Psoas muscle (tissue), 7 donors: ENCODE measurements at regions not wholly inside any gene's neighbourhood (a gene's known extent, or its start where the extent isn't known, plus 50 kb on each side); places are given as distances from the start of the nearest gene placed in this dataset.

Experiments
- ATAC-seq, 4 donors: fragments of 200-7000 bp; cut with Tn5 transposase; one replicate each; pipeline ENCODE4 v1.9.1; 2020; ENCODE audit warnings: moderate library complexity in 3 of 4, mild to moderate bottlenecking in 2 of 4
- DNase-seq, 2 donors: peaks; one replicate each; pipeline ENCODE4 v3.0.0-alpha.2; 2020
- H3K27ac ChIP-seq: fragments of 200-600 bp; one replicate; pipeline ENCODE4 v1.8.0; 2022
- H3K27me3 ChIP-seq, 3 donors: fragments of 200-600 bp in 1 of 3; one replicate each; pipeline versions ENCODE4 v1.6.1 to v1.8.0; 2013 to 2022; ENCODE audit warnings: low read length in 2 of 3, mild to moderate bottlenecking in 2 of 3, moderate library complexity in 1 of 3; ENCODE audit not compliant: insufficient read depth in 3 of 3
- H3K36me3 ChIP-seq, 2 donors: fragments of 200-600 bp in 1 of 2; one replicate each; pipeline versions ENCODE4 v1.6.1 to v1.8.0; 2013 to 2022; ENCODE audit warnings: low read depth in 1 of 2, mild to moderate bottlenecking in 1 of 2, moderate library complexity in 1 of 2; ENCODE audit not compliant: insufficient read depth in 1 of 2
- H3K4me1 ChIP-seq: fragments of 200-600 bp; one replicate; pipeline ENCODE4 v1.8.0; 2022
- H3K4me3 ChIP-seq: fragments of 200-600 bp; one replicate; pipeline ENCODE4 v1.8.0; 2022; ENCODE audit warnings: mild to moderate bottlenecking
- H3K9me3 ChIP-seq: fragments of 200-600 bp; one replicate; pipeline ENCODE4 v1.8.0; 2022
- WGBS, 3 donors: extraction: QIAGEN DNeasy Blood & Tissue Kit; methylation state at CpG; one replicate each; pipeline versions ENCODE4 v1.1.6 to v1.1.7; 2013; 5-methylcytosine and 5-hydroxymethylcytosine counted together
- intact Hi-C, 2 donors: fragments of 100-400 bp; cut with DNase I; formaldehyde crosslinking; loops; one replicate each; pipeline versions ENCODE4 v1.11.0 to v1.14.2; 2022
- TF ChIP-seq, protein P1 (sequence below): fragments of 200-600 bp; IDR thresholded peaks from one replicate; pipeline ENCODE4 v1.8.0; 2022; ENCODE audit warnings: antibody characterized with exemption
- donor health status: healthy with polysubstance abuse.
- donor health status: DM: no; HTN: no; CAD: no; lungs with moderate emphysema.
- donor health status: Bipolar disorder and iron deficiency.
- donor health status: healthy.
- donor health status: DM: yes; HTN: yes; CAD: no.
- donor health status: DM: no; HTN: no; CAD: no.
- donor health status: DM: yes; HTN: yes; CAD: no.

DNA sequence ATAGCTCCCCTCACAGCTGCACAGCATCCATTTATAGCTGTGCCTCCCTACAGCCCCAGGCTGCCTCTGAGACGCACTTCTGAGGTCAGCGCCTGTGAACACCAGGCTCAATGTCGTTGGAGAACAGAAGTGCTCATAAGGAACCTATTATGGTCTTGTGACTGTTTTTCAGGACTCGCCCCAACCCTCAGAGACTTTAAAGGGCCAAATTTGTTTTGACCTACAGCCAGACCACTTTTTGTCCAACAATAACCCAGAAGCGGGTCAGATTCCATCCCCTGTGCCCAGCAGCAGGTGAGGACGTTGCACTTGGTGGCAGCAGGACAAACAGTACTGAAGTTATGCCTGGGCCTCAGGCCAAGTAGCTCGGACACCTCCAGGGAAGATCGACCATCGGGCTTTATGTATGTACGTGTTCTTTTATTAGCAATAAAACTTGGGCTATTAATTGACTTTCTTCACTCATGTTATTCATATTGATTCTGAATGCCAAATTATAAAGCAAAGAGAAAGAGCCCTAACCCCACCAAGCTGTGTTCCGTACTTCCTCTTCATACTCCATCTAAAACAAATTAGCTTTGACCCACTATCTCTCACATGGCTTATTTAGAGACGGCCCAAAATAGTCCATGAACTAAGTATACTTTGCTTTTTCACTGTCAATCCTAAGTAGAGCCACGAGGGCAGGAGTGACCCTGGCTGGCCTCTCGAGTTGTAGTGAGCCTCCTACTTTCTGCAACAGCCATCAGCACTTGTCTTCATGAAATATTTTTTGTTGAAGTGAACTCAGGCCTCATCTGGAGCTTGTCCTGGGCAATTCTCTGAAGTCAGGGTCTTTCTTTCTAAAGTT, 92.3 kb upstream of the PAX6 start:
- H3K4me3 ChIP-seq = no peak overlapping the region
- DNase-seq = no peak
- H3K36me3 ChIP-seq = no peaks in the 10 kb centered on the region
- peaks cover 0 to 5% (median 3%) of the 10 kb centered on the region in 3 donors for H3K27me3 ChIP-seq
- no peaks in the 10 kb centered on the region for H3K4me1 ChIP-seq
- no peak overlapping the region for H3K27ac ChIP-seq
- 56 to 61% (median 58%) methylated on average over 14 of the region's 14 CpGs for WGBS, 3 donors
- TF ChIP-seq, protein P1, sequence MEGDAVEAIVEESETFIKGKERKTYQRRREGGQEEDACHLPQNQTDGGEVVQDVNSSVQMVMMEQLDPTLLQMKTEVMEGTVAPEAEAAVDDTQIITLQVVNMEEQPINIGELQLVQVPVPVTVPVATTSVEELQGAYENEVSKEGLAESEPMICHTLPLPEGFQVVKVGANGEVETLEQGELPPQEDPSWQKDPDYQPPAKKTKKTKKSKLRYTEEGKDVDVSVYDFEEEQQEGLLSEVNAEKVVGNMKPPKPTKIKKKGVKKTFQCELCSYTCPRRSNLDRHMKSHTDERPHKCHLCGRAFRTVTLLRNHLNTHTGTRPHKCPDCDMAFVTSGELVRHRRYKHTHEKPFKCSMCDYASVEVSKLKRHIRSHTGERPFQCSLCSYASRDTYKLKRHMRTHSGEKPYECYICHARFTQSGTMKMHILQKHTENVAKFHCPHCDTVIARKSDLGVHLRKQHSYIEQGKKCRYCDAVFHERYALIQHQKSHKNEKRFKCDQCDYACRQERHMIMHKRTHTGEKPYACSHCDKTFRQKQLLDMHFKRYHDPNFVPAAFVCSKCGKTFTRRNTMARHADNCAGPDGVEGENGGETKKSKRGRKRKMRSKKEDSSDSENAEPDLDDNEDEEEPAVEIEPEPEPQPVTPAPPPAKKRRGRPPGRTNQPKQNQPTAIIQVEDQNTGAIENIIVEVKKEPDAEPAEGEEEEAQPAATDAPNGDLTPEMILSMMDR = no peak
- intact Hi-C loops = no loop called here
- ATAC-seq = peak in 3 of 4 donors; percentile 48 to 90 (median 78)
- H3K9me3 ChIP-seq = no peaks in the 10 kb centered on the region

DNA sequence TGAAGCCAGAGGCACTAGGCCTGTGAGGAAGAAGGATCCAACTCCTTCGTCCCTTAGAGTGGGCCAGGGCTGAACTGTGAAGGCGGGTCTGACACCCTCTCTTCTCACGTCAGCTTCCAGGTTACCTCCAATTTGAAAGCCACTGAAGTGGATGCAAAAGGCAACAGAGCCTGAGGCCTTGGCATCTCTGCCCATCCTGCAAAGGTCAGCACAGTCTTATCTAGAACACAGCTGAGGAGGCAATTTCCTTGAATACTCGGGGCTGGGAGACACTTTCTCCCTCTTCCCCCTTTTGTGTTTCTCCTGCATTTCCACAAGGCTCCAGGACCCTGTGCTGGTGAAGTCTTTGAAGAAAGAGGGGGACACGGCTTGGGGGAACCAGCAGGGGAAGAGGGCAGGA, 91.6 kb upstream of the PAX6 start:
- TF ChIP-seq, protein P1 = no peak
- no peak overlapping the region for H3K27ac ChIP-seq
- intact Hi-C loops = no loop called here
- H3K4me1 ChIP-seq = no peaks in the 10 kb centered on the region
- no peaks in the 10 kb centered on the region for H3K9me3 ChIP-seq
- peaks cover 0 to 5% (median 3%) of the 10 kb centered on the region in 3 donors for H3K27me3 ChIP-seq
- DNase-seq (no peak), ATAC-seq (no peak)
- WGBS, 3 donors = 73 to 82% (median 75%) methylated on average over 5 of the region's 5 CpGs
- no peaks in the 10 kb centered on the region for H3K36me3 ChIP-seq
- no peak overlapping the region for H3K4me3 ChIP-seq

DNA sequence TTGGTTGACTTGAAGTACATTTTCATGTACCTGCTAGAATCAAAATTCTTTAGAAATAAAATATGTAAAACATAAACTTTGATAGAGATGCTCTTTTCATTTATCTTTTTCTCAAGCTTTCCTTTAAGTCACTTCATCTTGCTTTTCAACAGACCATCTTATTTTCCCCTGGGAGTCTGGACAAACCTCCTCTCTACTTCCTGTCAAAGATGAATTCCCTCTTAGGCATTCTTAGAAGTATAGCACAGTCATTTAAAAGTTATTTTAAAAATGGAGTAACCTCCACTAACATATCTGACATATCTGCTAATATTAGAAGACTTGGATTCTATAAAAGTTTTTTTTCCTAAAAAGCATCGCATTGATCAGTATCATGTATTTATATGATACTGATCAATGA, 84.8 kb upstream of the PAX6 start:
- intact Hi-C loops = no loop called here
- Histone ChIP-seq H3K4me3 (no peak overlapping the region), H3K4me1 (no peaks in the 10 kb centered on the region), H3K9me3 (no peaks in the 10 kb centered on the region), H3K36me3 (no peaks in the 10 kb centered on the region), H3K27me3 (peaks cover 0 to 5% (median 0%) of the 10 kb centered on the region in 3 donors), H3K27ac (no peak overlapping the region)
- WGBS, 3 donors = 88 to 89% (median 88%) methylated on average over 1 of the region's 1 CpG
- DNase-seq (no peak), ATAC-seq (no peak)
- TF ChIP-seq, protein P1 = no peak

DNA sequence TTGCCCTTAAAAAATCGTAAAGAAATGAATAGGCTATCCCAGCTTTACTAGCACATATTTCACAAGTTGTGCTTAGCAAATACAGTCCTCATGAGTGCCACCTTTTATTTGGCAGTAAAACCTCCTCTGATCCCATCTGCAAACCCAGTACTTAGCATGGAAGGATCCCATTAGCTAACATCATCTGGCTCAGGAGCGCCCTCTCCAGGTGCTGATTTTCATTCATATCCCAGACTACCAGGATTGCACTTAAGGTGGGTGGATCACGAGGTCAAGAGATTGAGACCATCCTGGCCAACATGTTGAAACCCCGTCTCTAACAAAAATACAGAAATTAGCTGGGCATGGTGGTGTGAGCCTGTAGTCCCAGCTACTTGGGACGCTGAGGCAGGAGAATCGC, 76.1 kb upstream of the PAX6 start:
- Histone ChIP-seq H3K27me3 (peaks cover 0 to 22% (median 2%) of the 10 kb centered on the region in 3 donors), H3K4me3 (no peak overlapping the region), H3K36me3 (no peaks in the 10 kb centered on the region), H3K9me3 (no peaks in the 10 kb centered on the region), H3K27ac (no peak overlapping the region), H3K4me1 (no peaks in the 10 kb centered on the region)
- ATAC-seq (no peak), DNase-seq (no peak)
- WGBS, 3 donors = 71 to 79% (median 71%) methylated on average over 6 of the region's 6 CpGs
- TF ChIP-seq, protein P1 = no peak
- intact Hi-C loops = no loop called here
